H1 (cell line): ENCODE measurements at regions not wholly inside any gene's neighbourhood (a gene's known extent, or its start where the extent isn't known, plus 50 kb on each side); places are given as distances from the start of the nearest gene placed in this dataset.

Source experiments
- CTCF ChIA-PET: fragments of 300-600 bp; sonication (Branson Sonifier 250); formaldehyde crosslinking; loops from one replicate; lab custom pipeline; 2021; ENCODE audit not compliant: partially characterized antibody; lab: Charles Lee
- POLR2A ChIA-PET: fragments of 300-600 bp; sonication (Branson Sonifier 250); formaldehyde crosslinking; loops from one replicate; lab custom pipeline; 2021; ENCODE audit warnings: inconsistent platforms; ENCODE audit not compliant: partially characterized antibody; lab: Charles Lee
- DNase-seq, 2 experiments: peaks; one replicate each; pipeline versions ENCODE4 v3.0.0 to v3.0.0-alpha.2; 2010 to 2022; ENCODE audit warnings: low spot score in 2 of 2, low read depth in 1 of 2, mixed read lengths in 1 of 2
- FAIRE-seq: peaks from 2 replicates; lab custom pipeline; 2011; peaks lifted over from hg19 to GRCh38; lab: Jason Lieb, UNC
- H2AFZ ChIP-seq: 2 replicates; pipeline ENCODE4 v1.8.1; 2012; ENCODE audit warnings: low read length, inconsistent platforms
- H2AK5ac ChIP-seq: 2 replicates; pipeline ENCODE4 v1.6.1; 2013; ENCODE audit warnings: low read depth, low read length
- H2BK120ac ChIP-seq: replicated peaks from 2 replicates; pipeline ENCODE3; 2013; ENCODE audit warnings: low read depth, low read length, inconsistent platforms
- H2BK12ac ChIP-seq: 2 replicates; pipeline ENCODE4 v1.6.1; 2013; ENCODE audit warnings: low read depth, low read length
- H2BK15ac ChIP-seq: 2 replicates; pipeline ENCODE4 v1.6.1; 2013; ENCODE audit warnings: low read length
- H2BK20ac ChIP-seq: 2 replicates; pipeline ENCODE4 v1.6.1; 2013; ENCODE audit warnings: low read length
- H2BK5ac ChIP-seq: 2 replicates; pipeline ENCODE4 v1.6.1; 2013; ENCODE audit warnings: low read depth, low read length
- H3K14ac ChIP-seq: 2 replicates; pipeline ENCODE4 v1.6.1; 2013; ENCODE audit warnings: inconsistent platforms; ENCODE audit not compliant: insufficient read length
- H3K18ac ChIP-seq: 2 replicates; pipeline ENCODE4 v1.6.1; 2013; ENCODE audit warnings: low read length; ENCODE audit errors: extremely low read depth
- H3K23ac ChIP-seq: 2 replicates; pipeline ENCODE4 v1.6.1; 2013; ENCODE audit warnings: inconsistent platforms; ENCODE audit not compliant: insufficient read length
- H3K23me2 ChIP-seq: 2 replicates; pipeline ENCODE4 v1.6.1; 2013; ENCODE audit warnings: low read depth, low read length
- H3K27ac ChIP-seq: 2 replicates; pipeline ENCODE4 v1.6.1; 2011; ENCODE audit warnings: low read depth, low read length, inconsistent platforms
- H3K27me3 ChIP-seq, 4 experiments: replicated peaks in 1 of 4; 1 replicate in 1 of 4; 2 replicates in 3 of 4; pipeline versions ENCODE4 v1.6.1 to v1.8.1; 2011 to 2013; ENCODE audit warnings: low read length in 3 of 4, mild to moderate bottlenecking in 3 of 4, inconsistent platforms in 2 of 4, mixed read lengths in 2 of 4, moderate library complexity in 1 of 4; ENCODE audit not compliant: control insufficient read depth in 3 of 4, insufficient read depth in 3 of 4; ENCODE audit errors: extremely low read depth in 1 of 4
- H3K36me3 ChIP-seq, 4 experiments: 2 replicates each; pipeline versions ENCODE4 v1.6.1 to v1.8.1; 2011 to 2013; ENCODE audit warnings: mild to moderate bottlenecking in 4 of 4, low read length in 3 of 4, moderate library complexity in 2 of 4, control low read depth in 1 of 4, inconsistent platforms in 1 of 4; ENCODE audit not compliant: insufficient read depth in 4 of 4, control insufficient read depth in 2 of 4
- H3K4ac ChIP-seq: replicated peaks from 2 replicates; pipeline ENCODE3; 2013; ENCODE audit warnings: low read length, low read depth, mixed read lengths, inconsistent platforms; ENCODE audit not compliant: insufficient read length
- H3K4me1 ChIP-seq, 4 experiments: replicated peaks in 1 of 4; 1 replicate in 1 of 4; 2 replicates in 3 of 4; pipeline versions ENCODE4 v1.6.1 to v1.8.1; 2011 to 2013; ENCODE audit warnings: low read length in 3 of 4, inconsistent platforms in 2 of 4, mixed read lengths in 1 of 4; ENCODE audit not compliant: insufficient read depth in 4 of 4, control insufficient read depth in 3 of 4
- H3K4me2 ChIP-seq, 2 experiments: 2 replicates each; pipeline versions ENCODE4 v1.6.1 to v1.8.1; 2011 to 2013; ENCODE audit warnings: low read depth in 2 of 2, low read length in 2 of 2, control low read depth in 1 of 2, inconsistent platforms in 1 of 2, mild to moderate bottlenecking in 1 of 2; ENCODE audit not compliant: insufficient read depth in 1 of 2
- H3K4me3 ChIP-seq, 4 experiments: fragments of 200-600, 300-600 bp in 1 of 4; sonication (generic), shearing (Covaris generic), sonication (Bioruptor Twin) in 1 of 4; 2 replicates each; pipeline versions ENCODE4 v1.5.1 to v1.8.1; 2011 to 2016; ENCODE audit warnings: low read length in 4 of 4, low read depth in 3 of 4, control low read depth in 2 of 4, inconsistent platforms in 2 of 4, mild to moderate bottlenecking in 2 of 4, mixed read lengths in 1 of 4, moderate library complexity in 1 of 4; ENCODE audit not compliant: insufficient read depth in 2 of 4; ENCODE audit errors: extremely low read depth in 1 of 4
- H3K56ac ChIP-seq: replicated peaks from 2 replicates; pipeline ENCODE3; 2013; ENCODE audit warnings: low read depth, mild to moderate bottlenecking, mixed read lengths, low read length, inconsistent platforms; ENCODE audit not compliant: insufficient read length
- H3K79me1 ChIP-seq: 2 replicates; pipeline ENCODE4 v1.6.1; 2013; ENCODE audit warnings: low read depth, low read length, control low read depth
- H3K79me2 ChIP-seq, 2 experiments: 2 replicates each; pipeline versions ENCODE4 v1.6.1 to v1.8.1; 2012 to 2013; ENCODE audit warnings: low read length in 2 of 2, mild to moderate bottlenecking in 2 of 2, inconsistent platforms in 1 of 2; ENCODE audit not compliant: insufficient read depth in 2 of 2, control insufficient read depth in 1 of 2
- H3K9ac ChIP-seq, 4 experiments: replicated peaks in 1 of 4; 1 replicate in 1 of 4; 2 replicates in 3 of 4; pipeline versions ENCODE4 v1.6.1 to v1.8.1; 2011 to 2013; ENCODE audit warnings: low read depth in 3 of 4, low read length in 3 of 4, control low read depth in 2 of 4, mild to moderate bottlenecking in 2 of 4, moderate library complexity in 2 of 4, inconsistent platforms in 1 of 4; ENCODE audit errors: extremely low read depth in 1 of 4
- H3K9me3 ChIP-seq, 2 experiments: 2 replicates each; pipeline versions ENCODE4 v1.6.1 to v1.8.1; 2012 to 2013; ENCODE audit warnings: mild to moderate bottlenecking in 2 of 2, moderate library complexity in 2 of 2, control low read depth in 1 of 2, inconsistent platforms in 1 of 2, low read depth in 1 of 2, low read length in 1 of 2, mixed read lengths in 1 of 2; ENCODE audit not compliant: insufficient read depth in 2 of 2
- H4K20me1 ChIP-seq, 2 experiments: replicated peaks in 1 of 2; 2 replicates each; pipeline versions ENCODE3 to v1.8.1; 2011 to 2013; ENCODE audit warnings: inconsistent platforms in 2 of 2, low read length in 2 of 2, mild to moderate bottlenecking in 1 of 2; ENCODE audit not compliant: insufficient read depth in 2 of 2, control insufficient read depth in 1 of 2
- H4K5ac ChIP-seq: 2 replicates; pipeline ENCODE4 v1.6.1; 2013; ENCODE audit warnings: low read length, low read depth, mixed read lengths, inconsistent platforms; ENCODE audit not compliant: insufficient read length
- H4K8ac ChIP-seq: 2 replicates; pipeline ENCODE4 v1.8.0; 2013; ENCODE audit warnings: mild to moderate bottlenecking, moderate library complexity, low read length, inconsistent platforms; ENCODE audit not compliant: insufficient read depth; ENCODE audit errors: extremely low read depth
- H4K91ac ChIP-seq: replicated peaks from 2 replicates; pipeline ENCODE3; 2013; ENCODE audit warnings: low read length, mixed read lengths, inconsistent platforms; ENCODE audit not compliant: insufficient read length
- POLR2A ChIP-seq, 2 experiments: IDR thresholded peaks; 1 replicate in 1 of 2; 2 replicates in 1 of 2; pipeline ENCODE4 v1.6.1; 2011; ENCODE audit warnings: low read depth in 2 of 2, low read length in 2 of 2, mild to moderate bottlenecking in 2 of 2; ENCODE audit errors: control extremely low read depth in 1 of 2
- SP2 ChIP-seq: IDR thresholded peaks from 2 replicates; pipeline ENCODE4 v1.6.1; 2012; ENCODE audit warnings: mild to moderate bottlenecking, low read length, inconsistent platforms
- WGBS, 2 experiments: shearing (Covaris generic) in 1 of 2; methylation state at CpG; one replicate each; pipeline versions ENCODE4 v1.1.6 to v1.1.7; 2013 to 2015; ENCODE audit warnings: low lambda C conversion rate in 2 of 2, mixed read lengths in 2 of 2, inconsistent platforms in 1 of 2, low coverage in 1 of 2, missing lambda C conversion rate in 1 of 2; ENCODE audit not compliant: insufficient replicate concordance in 2 of 2, insufficient coverage in 1 of 2, insufficient read length in 1 of 2; ENCODE audit errors: extremely low coverage in 1 of 2, missing lambda C conversion rate in 1 of 2; 5-methylcytosine and 5-hydroxymethylcytosine counted together

DNA sequence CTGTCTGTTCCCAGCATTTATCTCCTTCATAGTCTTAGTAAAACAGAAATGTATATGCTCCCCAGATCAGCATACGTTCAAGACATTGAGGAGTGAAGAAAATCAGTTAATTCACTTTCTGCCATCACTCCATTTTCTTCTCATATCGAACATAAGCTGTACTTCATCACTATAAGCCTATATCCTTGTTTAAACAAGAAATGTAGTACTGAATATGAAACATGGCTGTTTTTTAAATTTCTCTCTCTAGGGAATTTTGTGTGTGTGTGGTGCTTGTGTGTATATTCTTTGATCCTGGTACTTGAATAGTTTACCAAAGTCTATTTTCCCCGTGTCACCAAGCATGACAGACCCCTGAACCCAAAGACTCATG lies 107.1 kb downstream of the HFE start:
- no peak overlapping the region for H3K27ac ChIP-seq
- no peaks in the 10 kb centered on the region; a peak in 1 of 8 replicates for H3K36me3 ChIP-seq

More for the DNA sequence above, 107.1 kb downstream of the HFE start:
- WGBS, 2 experiments = 90% methylated on average over 3 of the region's 3 CpGs; no CpG with 5 or more reads in 1 of the 2 experiments
- Histone ChIP-seq H3K79me1 (no peaks in the 10 kb centered on the region), H2BK15ac (no peak overlapping the region), H3K4ac (no peak overlapping the region)
- CTCF ChIA-PET = interaction anchor here (6.4 kb wide), 1 partner anchor 11 kb away, joined by 19 read pairs; a partner anchor contains a TSS
- DNase-seq = no peak
- TF ChIP-seq SP2 (no peak), POLR2A (IDR thresholded peaks at IDR 0.05; ENCODE audit: control extremely low read depth in 1 of 2, low read depth in 2 of 2, low read length in 2 of 2) (peak; percentile 43 to 49; a peak in 1 of 3 replicates)
- TF ChIP-seq, all 59 proteins: peak for 1
- H4K8ac ChIP-seq = no peak overlapping the region
- H2AFZ ChIP-seq = no peak overlapping the region
- H3K4me1 ChIP-seq = no peaks in the 10 kb centered on the region
- H3K18ac ChIP-seq = no peak overlapping the region
- POLR2A ChIA-PET = interaction anchor here (1.0 to 40.4 kb wide), 14 partner anchors 4 to 1675 kb away, joined by 3 to 2731 read pairs (median 414); a partner anchor contains a TSS
- H4K5ac ChIP-seq = peak overlapping the region; percentile 50
- H2BK5ac ChIP-seq = no peak overlapping the region
- H2BK120ac ChIP-seq = no peak overlapping the region
- no peaks in the 10 kb centered on the region for H3K9me3 ChIP-seq
- H3K14ac ChIP-seq = no peak overlapping the region
- 0 out of 2 replicates have a peak, but pooled peaks cover 7% of the 10 kb centered on the region for H3K23me2 ChIP-seq
- H3K4me2 ChIP-seq = peak overlapping the region in 1 of 2 experiments; percentile 85; a peak in 1 of 4 replicates
- H4K20me1 ChIP-seq = peaks cover 2 to 3% of the 10 kb centered on the region in 2 experiments
- H3K79me2 ChIP-seq = peaks cover 0 to 29% of the 10 kb centered on the region in 2 experiments; a peak in 2 of 4 replicates
- H3K27me3 ChIP-seq = no peaks in the 10 kb centered on the region
- H3K4me3 ChIP-seq = peak overlapping the region in 1 of 4 experiments; percentile 98; a peak in 1 of 8 replicates
- H2AK5ac ChIP-seq = no peak overlapping the region
- no peak overlapping the region for H3K23ac ChIP-seq
- no peak overlapping the region for H3K9ac ChIP-seq
- no peak overlapping the region for H2BK20ac ChIP-seq
- FAIRE-seq = no peak
- H4K91ac ChIP-seq = no peak overlapping the region
- H2BK12ac ChIP-seq = no peak overlapping the region
- no peak overlapping the region for H3K56ac ChIP-seq
